LNCAP (cell line): ENCODE measurements at regions not wholly inside any gene's neighbourhood (a gene's known extent, or its start where the extent isn't known, plus 50 kb on each side); places are given as distances from the start of the nearest gene placed in this dataset.

Experiments
- TF ChIP-seq, protein P1 (sequence below): fragments of 450-650 bp; IDR thresholded peaks from 2 replicates; pipeline ENCODE4 v1.5.1; 2017; ENCODE audit warnings: mild to moderate bottlenecking

DNA sequence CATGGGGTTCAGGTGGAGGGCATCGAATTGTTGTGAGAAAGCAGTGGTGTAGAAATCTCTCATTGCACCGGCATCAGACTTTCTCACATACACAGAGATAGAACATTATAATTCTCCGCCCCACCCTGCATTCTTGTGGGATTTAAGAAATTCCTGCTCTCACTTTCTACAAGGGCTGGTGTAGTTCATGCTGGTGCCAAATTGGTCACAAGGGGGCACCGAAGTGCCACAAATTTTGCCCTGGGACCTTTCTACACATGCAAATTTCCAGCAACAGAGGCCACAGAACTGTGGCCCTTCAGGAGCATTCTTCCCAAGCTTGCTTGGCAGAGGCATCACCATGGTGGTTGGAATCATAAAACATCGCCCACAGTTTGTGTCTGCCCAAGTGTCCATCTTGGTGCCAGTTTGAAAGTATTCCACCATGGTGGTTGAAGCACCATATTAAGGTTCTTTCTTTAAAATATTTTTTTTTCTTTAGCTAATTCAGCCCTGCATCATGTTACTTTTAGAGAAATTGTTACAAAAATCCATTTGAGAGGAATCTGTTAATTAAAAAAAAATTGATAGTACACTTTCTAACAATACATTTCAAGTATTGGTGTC is 521.2 kb upstream of the FANCL start:
- TF ChIP-seq, protein P1, sequence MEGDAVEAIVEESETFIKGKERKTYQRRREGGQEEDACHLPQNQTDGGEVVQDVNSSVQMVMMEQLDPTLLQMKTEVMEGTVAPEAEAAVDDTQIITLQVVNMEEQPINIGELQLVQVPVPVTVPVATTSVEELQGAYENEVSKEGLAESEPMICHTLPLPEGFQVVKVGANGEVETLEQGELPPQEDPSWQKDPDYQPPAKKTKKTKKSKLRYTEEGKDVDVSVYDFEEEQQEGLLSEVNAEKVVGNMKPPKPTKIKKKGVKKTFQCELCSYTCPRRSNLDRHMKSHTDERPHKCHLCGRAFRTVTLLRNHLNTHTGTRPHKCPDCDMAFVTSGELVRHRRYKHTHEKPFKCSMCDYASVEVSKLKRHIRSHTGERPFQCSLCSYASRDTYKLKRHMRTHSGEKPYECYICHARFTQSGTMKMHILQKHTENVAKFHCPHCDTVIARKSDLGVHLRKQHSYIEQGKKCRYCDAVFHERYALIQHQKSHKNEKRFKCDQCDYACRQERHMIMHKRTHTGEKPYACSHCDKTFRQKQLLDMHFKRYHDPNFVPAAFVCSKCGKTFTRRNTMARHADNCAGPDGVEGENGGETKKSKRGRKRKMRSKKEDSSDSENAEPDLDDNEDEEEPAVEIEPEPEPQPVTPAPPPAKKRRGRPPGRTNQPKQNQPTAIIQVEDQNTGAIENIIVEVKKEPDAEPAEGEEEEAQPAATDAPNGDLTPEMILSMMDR, result peak; percentile 51

DNA sequence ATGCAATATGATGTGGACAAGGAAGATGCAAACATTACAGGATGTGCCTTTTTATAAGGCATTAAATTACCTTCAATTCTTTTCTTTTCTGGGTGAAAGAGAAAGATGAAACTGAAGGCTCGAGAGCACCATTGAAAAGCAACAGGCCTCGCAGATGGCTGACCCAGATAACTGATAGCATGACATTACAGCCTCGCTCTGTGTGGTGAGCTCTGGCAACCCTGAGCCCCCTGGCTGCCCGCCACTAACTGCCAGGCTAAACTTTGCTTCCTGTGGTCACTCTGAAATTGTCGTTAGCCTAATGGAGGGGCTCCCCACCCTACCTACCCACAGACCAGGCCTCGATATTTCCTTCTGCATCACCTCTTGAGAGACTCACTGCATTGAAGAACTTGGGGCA is 516.8 kb upstream of the FANCL start:
- TF ChIP-seq, protein P1, result no peak

DNA sequence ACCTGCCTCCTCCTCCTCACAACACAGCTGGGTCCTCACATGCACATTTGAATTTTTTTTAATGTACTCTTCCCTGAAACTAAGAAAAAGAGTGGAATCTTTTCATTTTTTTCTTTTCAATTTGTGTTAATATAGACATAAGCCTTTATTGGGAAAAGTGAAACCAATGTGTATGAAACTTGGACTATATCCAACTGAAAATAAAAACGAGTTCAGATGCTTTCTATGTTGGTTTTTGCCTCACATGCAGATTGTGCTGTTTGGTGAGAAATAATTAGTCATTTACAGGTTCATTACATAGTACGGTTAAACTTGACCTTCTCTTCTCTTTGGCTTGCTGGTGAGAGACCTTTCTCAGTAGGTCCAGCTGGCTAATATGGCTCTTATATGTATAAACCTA is 515.2 kb upstream of the FANCL start:
- TF ChIP-seq, protein P1, result no peak

DNA sequence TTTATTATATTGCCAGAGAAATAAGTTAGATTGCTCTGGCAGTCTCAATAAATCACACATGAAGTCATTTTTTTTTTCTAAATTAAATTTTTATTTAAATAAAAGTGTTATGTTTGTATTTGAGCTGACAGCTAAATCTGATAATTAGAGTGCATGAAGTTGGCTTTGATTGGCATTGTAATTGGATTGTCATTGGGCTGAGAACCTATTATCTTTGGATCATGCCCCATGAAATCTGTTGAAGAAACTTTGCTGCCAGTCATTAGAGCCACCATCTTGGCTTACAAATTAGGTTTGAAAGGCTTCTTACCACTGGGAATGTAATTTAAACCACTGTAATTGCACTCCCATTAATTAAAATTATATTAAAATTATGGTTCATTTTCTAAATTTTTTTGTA is 507.9 kb upstream of the FANCL start:
- TF ChIP-seq, protein P1, result no peak

DNA sequence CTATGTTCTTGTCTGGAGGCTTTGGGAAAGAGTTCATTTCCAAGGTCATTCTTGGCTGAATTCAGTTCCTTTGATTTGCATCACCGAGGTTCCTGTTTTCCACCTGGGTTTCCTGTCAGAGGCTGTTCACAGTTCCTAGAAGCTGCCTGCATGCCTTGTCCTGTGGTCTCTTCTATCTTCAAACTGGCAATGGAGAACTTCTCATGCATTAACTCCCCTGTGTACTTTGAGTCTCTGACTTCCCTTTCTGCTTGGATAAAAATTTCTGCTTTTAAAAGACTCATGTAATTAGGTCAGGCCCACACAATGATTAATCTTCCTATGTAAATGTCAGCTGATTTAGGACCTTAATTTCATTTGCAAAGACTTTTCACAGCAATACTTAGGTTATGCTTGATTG is 499.3 kb upstream of the FANCL start:
- TF ChIP-seq, protein P1, result no peak

GRCh38 chr2:58739033-58739432 is 497.9 kb upstream of the FANCL start:
- TF ChIP-seq, protein P1, result no peak

- TF ChIP-seq, protein P1, result no peak
Observed at GRCh38 chr2:58734365-58734764, 493.2 kb upstream of the FANCL start.

DNA sequence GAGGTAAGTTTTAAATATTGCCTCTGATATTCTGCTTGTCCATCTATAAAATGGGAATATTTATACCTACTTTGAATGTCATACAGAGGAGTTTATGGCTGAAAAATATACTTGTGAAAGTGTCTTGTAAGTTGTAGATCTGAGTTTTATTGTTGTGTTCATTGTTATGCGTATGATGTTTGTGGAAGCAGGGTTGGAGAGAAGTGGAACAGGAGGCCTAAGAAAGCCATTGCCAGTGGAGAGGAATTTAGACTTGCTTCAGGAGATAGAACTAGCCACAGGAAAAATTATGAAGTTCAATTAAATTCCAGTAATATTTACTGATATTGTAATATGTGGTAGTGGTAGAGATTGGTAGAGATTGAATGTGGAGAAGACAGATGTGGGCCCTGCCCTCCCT is 491.9 kb upstream of the FANCL start:
- TF ChIP-seq, protein P1, result no peak
